ENCODE measurements at regions not wholly inside any gene's neighbourhood (a gene's known extent, or its start where the extent isn't known, plus 50 kb on each side); places are given as distances from the start of the nearest gene placed in this dataset.

DNA sequence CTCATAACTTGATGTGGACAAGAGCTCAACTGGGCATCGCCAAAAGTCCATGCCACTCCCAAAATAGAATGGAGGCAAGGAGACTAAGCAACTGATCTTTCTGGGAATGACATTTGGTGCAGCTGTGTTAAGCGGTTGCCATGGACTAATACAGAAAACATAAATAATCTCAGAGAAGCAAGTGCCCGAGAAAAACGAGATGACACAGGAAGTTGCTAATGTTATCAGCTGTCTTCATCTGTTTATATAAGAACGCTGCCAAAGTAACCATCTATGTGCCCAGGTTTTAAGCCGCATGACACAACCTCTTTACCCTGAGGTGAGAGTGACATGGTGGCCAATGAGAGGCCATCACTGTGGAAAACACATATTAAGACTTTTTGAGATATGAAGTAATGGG lies 54.9 kb upstream of the SACS start:
- no peaks in the 10 kb centered on the region for H3K4me1 ChIP-seq (ENCODE audit: insufficient read depth)
- H3K9me3 ChIP-seq (ENCODE audit: low read depth) = no peaks in the 10 kb centered on the region
- DNase-seq (ENCODE audit: low spot score) = no peak
- H3K79me2 ChIP-seq = no peaks in the 10 kb centered on the region
- H3K36me3 ChIP-seq (replicated peaks; ENCODE audit: insufficient read depth, low read depth) = no peaks in the 10 kb centered on the region
- H3K27ac ChIP-seq = no peak overlapping the region
- no peaks in the 10 kb centered on the region for H3K9me2 ChIP-seq (replicated peaks; ENCODE audit: insufficient read depth)
- WGBS (ENCODE audit: low lambda C conversion rate, missing lambda C conversion rate) = 75% methylated on average over 6 of the region's 6 CpGs
- H3K4me3 ChIP-seq = no peak overlapping the region
- H2AFZ ChIP-seq = no peak overlapping the region
- TF ChIP-seq EZH2 (IDR thresholded peaks at IDR 0.05; ENCODE audit: borderline replicate concordance) (no peak), EZH2phosphoT487 (IDR thresholded peaks at IDR 0.05; ENCODE audit: low read depth, severe bottlenecking, unreplicated experiment) (no peak)
- TF ChIP-seq, protein P1, sequence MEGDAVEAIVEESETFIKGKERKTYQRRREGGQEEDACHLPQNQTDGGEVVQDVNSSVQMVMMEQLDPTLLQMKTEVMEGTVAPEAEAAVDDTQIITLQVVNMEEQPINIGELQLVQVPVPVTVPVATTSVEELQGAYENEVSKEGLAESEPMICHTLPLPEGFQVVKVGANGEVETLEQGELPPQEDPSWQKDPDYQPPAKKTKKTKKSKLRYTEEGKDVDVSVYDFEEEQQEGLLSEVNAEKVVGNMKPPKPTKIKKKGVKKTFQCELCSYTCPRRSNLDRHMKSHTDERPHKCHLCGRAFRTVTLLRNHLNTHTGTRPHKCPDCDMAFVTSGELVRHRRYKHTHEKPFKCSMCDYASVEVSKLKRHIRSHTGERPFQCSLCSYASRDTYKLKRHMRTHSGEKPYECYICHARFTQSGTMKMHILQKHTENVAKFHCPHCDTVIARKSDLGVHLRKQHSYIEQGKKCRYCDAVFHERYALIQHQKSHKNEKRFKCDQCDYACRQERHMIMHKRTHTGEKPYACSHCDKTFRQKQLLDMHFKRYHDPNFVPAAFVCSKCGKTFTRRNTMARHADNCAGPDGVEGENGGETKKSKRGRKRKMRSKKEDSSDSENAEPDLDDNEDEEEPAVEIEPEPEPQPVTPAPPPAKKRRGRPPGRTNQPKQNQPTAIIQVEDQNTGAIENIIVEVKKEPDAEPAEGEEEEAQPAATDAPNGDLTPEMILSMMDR (IDR thresholded peaks at IDR 0.05; ENCODE audit: poor library complexity) = no peak
- no peaks in the 10 kb centered on the region for H3K27me3 ChIP-seq
- H4K20me1 ChIP-seq (ENCODE audit: insufficient read depth, poor library complexity, severe bottlenecking) = no peaks in the 10 kb centered on the region
- H3K4me2 ChIP-seq = no peak overlapping the region

DNA sequence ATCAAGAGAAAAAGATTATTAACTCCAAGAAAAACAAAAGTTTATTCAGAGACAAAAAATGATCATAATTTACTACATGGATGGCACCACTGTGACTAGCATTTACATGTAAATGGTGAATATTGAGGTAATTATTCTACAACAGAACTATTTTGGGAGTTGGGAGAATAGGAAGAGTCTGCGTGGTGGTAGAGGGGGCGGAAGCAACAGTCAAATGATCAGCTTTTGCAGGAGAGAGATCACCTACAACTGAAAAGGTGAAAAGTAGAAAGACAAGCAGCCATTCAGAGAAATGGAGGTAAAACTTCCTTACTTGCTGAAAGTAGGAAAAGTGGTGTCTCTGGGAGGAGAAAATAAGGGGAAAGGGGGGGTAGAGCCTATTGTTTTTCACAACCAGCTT lies 62.8 kb upstream of the SACS start:
- no peaks in the 10 kb centered on the region for H3K9me2 ChIP-seq (replicated peaks; ENCODE audit: insufficient read depth)
- no peaks in the 10 kb centered on the region for H3K9me3 ChIP-seq (ENCODE audit: low read depth)
- WGBS (ENCODE audit: low lambda C conversion rate, missing lambda C conversion rate) = 89% methylated on average over 2 of the region's 2 CpGs
- H3K4me2 ChIP-seq = no peak overlapping the region
- no peak overlapping the region for H3K4me3 ChIP-seq
- TF ChIP-seq EZH2phosphoT487 (IDR thresholded peaks at IDR 0.05; ENCODE audit: low read depth, severe bottlenecking, unreplicated experiment) (no peak), EZH2 (IDR thresholded peaks at IDR 0.05; ENCODE audit: borderline replicate concordance) (no peak)
- TF ChIP-seq, protein P1 (IDR thresholded peaks at IDR 0.05; ENCODE audit: poor library complexity) = no peak
- no peaks in the 10 kb centered on the region for H3K27me3 ChIP-seq
- H4K20me1 ChIP-seq (ENCODE audit: insufficient read depth, poor library complexity, severe bottlenecking) = no peaks in the 10 kb centered on the region
- H3K27ac ChIP-seq = no peak overlapping the region
- DNase-seq (ENCODE audit: low spot score) = no peak
- H3K36me3 ChIP-seq (replicated peaks; ENCODE audit: insufficient read depth, low read depth) = no peaks in the 10 kb centered on the region
- H3K4me1 ChIP-seq (ENCODE audit: insufficient read depth) = no peaks in the 10 kb centered on the region
- H3K79me2 ChIP-seq = no peaks in the 10 kb centered on the region
- no peak overlapping the region for H2AFZ ChIP-seq

DNA sequence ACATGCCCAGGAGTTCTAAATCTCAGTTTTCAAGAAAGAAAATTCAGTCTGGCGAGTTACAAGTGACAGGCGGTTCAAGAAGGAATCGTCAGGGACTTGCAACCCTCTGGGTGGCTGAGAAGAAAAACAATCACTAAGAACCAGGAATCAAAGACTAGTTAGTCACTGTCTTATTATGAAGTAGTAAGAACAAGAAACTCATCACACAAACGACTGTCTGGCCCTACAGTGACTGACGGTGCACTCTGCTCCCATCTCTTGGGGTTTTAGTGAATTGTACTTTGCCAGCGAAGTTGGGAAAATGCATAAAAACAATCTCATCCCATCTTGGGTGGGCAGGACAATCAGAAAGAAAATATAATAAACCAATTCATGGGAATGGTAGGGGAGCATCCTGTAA lies 63.7 kb upstream of the SACS start:
- TF ChIP-seq EZH2phosphoT487 (IDR thresholded peaks at IDR 0.05; ENCODE audit: low read depth, severe bottlenecking, unreplicated experiment) (no peak), EZH2 (IDR thresholded peaks at IDR 0.05; ENCODE audit: borderline replicate concordance) (no peak)
- TF ChIP-seq, protein P1 (IDR thresholded peaks at IDR 0.05; ENCODE audit: poor library complexity) = no peak
- Histone ChIP-seq H3K27me3 (no peaks in the 10 kb centered on the region), H2AFZ (no peak overlapping the region), H3K4me2 (no peak overlapping the region), H3K36me3 (replicated peaks; ENCODE audit: insufficient read depth, low read depth) (no peaks in the 10 kb centered on the region), H3K9me3 (ENCODE audit: low read depth) (no peaks in the 10 kb centered on the region), H3K79me2 (no peaks in the 10 kb centered on the region), H3K4me3 (no peak overlapping the region), H3K4me1 (ENCODE audit: insufficient read depth) (no peaks in the 10 kb centered on the region), H3K9me2 (replicated peaks; ENCODE audit: insufficient read depth) (no peaks in the 10 kb centered on the region), H3K27ac (no peak overlapping the region), H4K20me1 (ENCODE audit: insufficient read depth, poor library complexity, severe bottlenecking) (no peaks in the 10 kb centered on the region)
- DNase-seq (ENCODE audit: low spot score) = no peak
- WGBS (ENCODE audit: low lambda C conversion rate, missing lambda C conversion rate) = 94% methylated on average over 6 of the region's 6 CpGs

DNA sequence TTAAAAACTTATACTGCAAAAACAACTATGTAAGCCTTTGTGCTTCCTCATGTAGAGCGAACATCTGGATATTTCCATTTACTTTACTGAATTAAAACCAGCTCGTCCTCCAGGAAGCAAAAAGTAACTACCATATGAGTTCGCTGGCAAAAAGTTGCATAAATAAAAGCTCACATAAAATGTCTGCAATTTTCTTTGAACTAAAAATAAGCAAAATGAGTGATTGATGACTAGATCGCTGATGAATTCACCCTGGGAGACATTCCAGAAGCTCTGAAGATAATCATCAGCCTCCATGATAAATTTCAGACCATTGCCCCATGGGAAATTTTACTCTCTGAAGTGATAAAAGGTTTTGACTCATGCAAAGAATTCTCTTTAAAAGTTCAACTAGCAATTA lies 67.3 kb upstream of the SACS start:
- H3K4me2 ChIP-seq = no peak overlapping the region
- H2AFZ ChIP-seq = no peak overlapping the region

More for the DNA sequence above, 67.3 kb upstream of the SACS start:
- no peaks in the 10 kb centered on the region for H3K36me3 ChIP-seq (replicated peaks; ENCODE audit: insufficient read depth, low read depth)
- no peak overlapping the region for H3K4me3 ChIP-seq
- no peaks in the 10 kb centered on the region for H3K9me3 ChIP-seq (ENCODE audit: low read depth)
- WGBS (ENCODE audit: low lambda C conversion rate, missing lambda C conversion rate) = 44% methylated on average over 4 of the region's 4 CpGs
- TF ChIP-seq, protein P1 (IDR thresholded peaks at IDR 0.05; ENCODE audit: poor library complexity) = no peak
- TF ChIP-seq EZH2phosphoT487 (IDR thresholded peaks at IDR 0.05; ENCODE audit: low read depth, severe bottlenecking, unreplicated experiment) = no peak
- TF ChIP-seq EZH2 (IDR thresholded peaks at IDR 0.05; ENCODE audit: borderline replicate concordance) = no peak
- no peaks in the 10 kb centered on the region for H4K20me1 ChIP-seq (ENCODE audit: insufficient read depth, poor library complexity, severe bottlenecking)
- no peak overlapping the region for H3K27ac ChIP-seq
- peak; percentile 13 for DNase-seq (ENCODE audit: low spot score)
- no peaks in the 10 kb centered on the region for H3K9me2 ChIP-seq (replicated peaks; ENCODE audit: insufficient read depth)
- H3K27me3 ChIP-seq = no peaks in the 10 kb centered on the region
- H3K4me1 ChIP-seq (ENCODE audit: insufficient read depth) = peaks cover 12% of the 10 kb centered on the region
- H3K79me2 ChIP-seq = no peaks in the 10 kb centered on the region
